ENCODE measurements at regions not wholly inside any gene's neighbourhood (a gene's known extent, or its start where the extent isn't known, plus 50 kb on each side); places are given as distances from the start of the nearest gene placed in this dataset.
"Not testable (repeated sequence)": the region's sequence is repeated elsewhere in the genome, so short reads cannot be mapped to it uniquely, and the experiment has no call there.

GRCh38 chr2:237196409-237196808 is 110.7 kb downstream of the COPS8 start:
- no peak for DNase-seq

GRCh38 chr2:237196866-237197618 is 111.4 kb downstream of the COPS8 start:
- no peak for DNase-seq

GRCh38 chr2:237198164-237198855 is 112.6 kb downstream of the COPS8 start:
- DNase-seq: no peak

- no peak for DNase-seq
Observed at GRCh38 chr2:237199082-237199481, 113.4 kb downstream of the COPS8 start.

GRCh38 chr2:237199577-237199976 is 113.9 kb downstream of the COPS8 start:
- DNase-seq: no peak

GRCh38 chr2:237200462-237200861 is 114.8 kb downstream of the COPS8 start:
- no peak for DNase-seq

- DNase-seq: no peak
Observed at GRCh38 chr2:237201461-237202287, 116.0 kb downstream of the COPS8 start.

- DNase-seq: no peak
Observed at GRCh38 chr2:237202288-237203030, 116.8 kb downstream of the COPS8 start.

GRCh38 chr2:237205043-237205541 is 119.4 kb downstream of the COPS8 start:
- no peak for DNase-seq

GRCh38 chr2:237205561-237205971 is 119.9 kb downstream of the COPS8 start:
- no peak for DNase-seq

GRCh38 chr2:237207646-237208045 is 122.0 kb downstream of the COPS8 start:
- no peak for DNase-seq

- DNase-seq: no peak
Observed at GRCh38 chr2:237208373-237209260, 122.9 kb downstream of the COPS8 start.

GRCh38 chr2:237209885-237210284 is 124.2 kb downstream of the COPS8 start:
- no peak for DNase-seq

- DNase-seq: no peak
Observed at GRCh38 chr2:237210297-237210696, 124.6 kb downstream of the COPS8 start.

- no peak for DNase-seq
Observed at GRCh38 chr2:237210763-237211162, 125.1 kb downstream of the COPS8 start.

- not testable (repeated sequence) for DNase-seq
Observed at GRCh38 chr2:237212356-237213279, 126.9 kb downstream of the COPS8 start.

- DNase-seq: peak; percentile 47
Observed at GRCh38 chr2:237213315-237214022, 127.8 kb downstream of the COPS8 start.

- no peak for DNase-seq
Observed at GRCh38 chr2:237214030-237214675, 128.5 kb downstream of the COPS8 start.

Data from left kidney (tissue), 1 donor.